ENCODE measurements at regions not wholly inside any gene's neighbourhood (a gene's known extent, or its start where the extent isn't known, plus 50 kb on each side); places are given as distances from the start of the nearest gene placed in this dataset. TPM values are rescaled to one million over a fixed set of nuclear protein-coding genes. Genes with fewer than 3 reads are reported as not detected.

DNA sequence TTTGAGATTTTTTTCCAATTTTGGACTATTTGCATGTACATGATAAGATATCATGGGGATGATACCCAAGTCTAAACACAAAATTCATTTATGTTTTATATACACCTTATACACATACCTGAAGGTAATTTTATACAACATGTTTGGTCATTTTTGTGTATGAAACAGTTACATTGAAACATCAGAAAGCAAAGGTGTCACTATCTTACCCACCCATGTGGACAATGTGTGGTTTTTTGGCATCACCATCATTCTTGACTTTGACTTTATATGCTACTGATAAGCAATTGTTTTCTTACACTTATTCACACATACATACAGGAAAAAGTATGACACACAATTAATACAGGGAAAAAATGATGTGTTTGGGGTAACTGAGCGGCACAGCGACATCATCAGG is 51.0 kb upstream of the ACVR1 start:
- intact Hi-C loops (cut with micrococcal nuclease) = no loop called here
- H3K27ac ChIP-seq (ENCODE audit: insufficient read depth, low read depth, low read length) = no peak overlapping the region

More for the DNA sequence above, 51.0 kb upstream of the ACVR1 start:
- FAIRE-seq = no peak
- no peak overlapping the region for H3K4me2 ChIP-seq (ENCODE audit: insufficient read depth, low read length)
- H3K79me2 ChIP-seq (ENCODE audit: control insufficient read depth, insufficient read depth, low read length) = no peaks in the 10 kb centered on the region
- no peak overlapping the region for H3K4me3 ChIP-seq (replicated peaks in 1 of 3; ENCODE audit: insufficient read depth in 1 of 3, low read depth in 1 of 3, low read length in 3 of 3)
- H3K9me1 ChIP-seq (replicated peaks; ENCODE audit: control insufficient read depth, extremely low read depth, insufficient read depth, low read length) = no peaks in the 10 kb centered on the region
- H3K4me1 ChIP-seq (ENCODE audit: control insufficient read depth, extremely low read depth, insufficient read depth, low read length) = no peaks in the 10 kb centered on the region
- H3K27me3 ChIP-seq (ENCODE audit: control insufficient read depth in 2 of 2, insufficient read depth in 2 of 2, low read length in 2 of 2) = peaks cover 0 to 1% of the 10 kb centered on the region in 2 experiments
- H3K9me3 ChIP-seq (replicated peaks; ENCODE audit: control insufficient read depth, insufficient read depth, low read length) = no peaks in the 10 kb centered on the region
- no peak overlapping the region for H3K9ac ChIP-seq (replicated peaks; ENCODE audit: extremely low read depth, insufficient read depth, low read length)
- no TSS peak for BruUV-seq (replicated peaks)
- TF ChIP-seq CTCF (IDR thresholded peaks at IDR 0.05; ENCODE audit: extremely low read depth in 1 of 2, insufficient read depth in 1 of 2, low read depth in 1 of 2, low read length in 2 of 2) (no peak), MYC (IDR thresholded peaks at IDR 0.05; ENCODE audit: low read depth, low read length) (no peak), POLR2A (IDR thresholded peaks at IDR 0.05; ENCODE audit: low read depth, low read length) (no peak), EZH2 (IDR thresholded peaks at IDR 0.05; ENCODE audit: borderline replicate concordance, low read depth, low read length, severe bottlenecking) (no peak), GATA2 (IDR thresholded peaks at IDR 0.05; ENCODE audit: insufficient read depth, insufficient read length, low read depth, low read length) (no peak)
- CTCF ChIA-PET = interaction anchor here (1.6 kb wide), 1 partner anchor 150 kb away, joined by 4 read pairs; no protein-coding TSS in a partner anchor
- dilution Hi-C loops (cut with MboI; ENCODE audit: extremely low pct_ligation_motif_present, low sequenced_read_pairs) = no loop called here
- H4K20me1 ChIP-seq (replicated peaks; ENCODE audit: control insufficient read depth, extremely low read depth, insufficient read depth, low read length) = no peaks in the 10 kb centered on the region
- DNase-seq (ENCODE audit: low read depth, low spot score) = no peak
- no peaks in the 10 kb centered on the region for H3K36me3 ChIP-seq (ENCODE audit: control insufficient read depth in 2 of 2, extremely low read depth in 1 of 2, insufficient read depth in 2 of 2, low read length in 2 of 2)
- H2AFZ ChIP-seq (ENCODE audit: low read depth, low read length) = no peak overlapping the region
- POLR2A ChIA-PET = no interaction called here

Small RNA genes in the stretch of these regions (small RNA-seq; reads per million reads assigned to genes)
- not detected for gene RNU6-932P (ENCODE audit: insufficient read depth, insufficient read length, low read depth, low replicate concordance)

All from endothelial cell of umbilical vein (primary cell).